ENCODE measurements at regions not wholly inside any gene's neighbourhood (a gene's known extent, or its start where the extent isn't known, plus 50 kb on each side); places are given as distances from the start of the nearest gene placed in this dataset.

DNA sequence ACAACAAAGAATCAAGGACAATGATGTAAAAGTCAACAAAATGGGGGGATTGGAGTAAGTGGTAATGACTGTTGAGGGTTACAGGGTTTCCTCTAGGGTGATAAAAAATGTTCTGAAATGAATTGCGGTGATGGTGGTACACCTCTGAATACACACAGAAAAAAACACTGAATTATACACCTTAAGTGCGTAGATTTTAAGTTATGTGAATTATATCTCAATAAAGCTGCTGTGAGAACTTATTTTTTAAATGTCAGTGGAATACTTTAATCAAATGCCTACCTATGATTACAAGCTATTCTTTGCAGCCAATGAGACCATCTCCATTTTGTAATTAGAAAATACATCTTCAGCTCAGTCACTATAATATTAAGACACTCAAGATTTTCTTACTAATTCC lies 53.5 kb downstream of the ZNF608 start:
- no peak for DNase-seq

DNA sequence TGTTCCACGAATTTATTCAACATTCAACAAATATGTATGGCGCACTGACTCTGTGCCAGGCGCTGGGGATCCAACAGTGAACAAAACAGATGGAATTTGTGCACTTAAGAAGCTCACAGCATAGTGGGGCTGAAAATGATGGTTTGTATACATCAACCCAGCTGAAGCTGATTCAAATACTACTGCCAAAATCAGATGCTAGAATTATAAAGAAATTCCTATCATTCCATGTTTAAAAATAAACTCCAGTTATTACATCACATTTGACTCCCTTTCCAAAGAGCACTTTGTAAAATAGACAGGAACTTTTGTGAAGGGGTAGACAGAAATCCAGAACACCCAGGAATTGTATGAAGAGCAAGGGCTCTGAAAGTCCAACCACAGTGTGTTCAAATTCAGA lies 54.1 kb downstream of the ZNF608 start:
- DNase-seq: no peak

DNA sequence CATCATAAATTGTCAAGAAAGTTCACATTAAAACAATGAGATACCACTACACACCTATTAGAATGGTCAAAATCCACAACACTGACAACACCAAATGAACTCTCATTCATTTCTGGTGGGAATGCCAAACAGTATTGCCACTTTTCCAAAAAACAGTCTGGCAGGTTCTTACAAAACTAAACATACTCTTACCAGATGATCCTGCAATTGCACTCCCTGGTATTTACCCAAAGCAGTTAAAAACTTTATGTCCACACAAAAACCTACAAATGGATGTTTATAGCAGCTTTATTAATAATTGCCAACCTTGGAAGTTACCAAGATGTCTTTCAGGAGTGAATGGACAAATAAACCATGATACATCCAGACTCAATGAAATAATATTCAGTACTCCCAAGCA lies 56.8 kb downstream of the ZNF608 start:
- no peak for DNase-seq

DNA sequence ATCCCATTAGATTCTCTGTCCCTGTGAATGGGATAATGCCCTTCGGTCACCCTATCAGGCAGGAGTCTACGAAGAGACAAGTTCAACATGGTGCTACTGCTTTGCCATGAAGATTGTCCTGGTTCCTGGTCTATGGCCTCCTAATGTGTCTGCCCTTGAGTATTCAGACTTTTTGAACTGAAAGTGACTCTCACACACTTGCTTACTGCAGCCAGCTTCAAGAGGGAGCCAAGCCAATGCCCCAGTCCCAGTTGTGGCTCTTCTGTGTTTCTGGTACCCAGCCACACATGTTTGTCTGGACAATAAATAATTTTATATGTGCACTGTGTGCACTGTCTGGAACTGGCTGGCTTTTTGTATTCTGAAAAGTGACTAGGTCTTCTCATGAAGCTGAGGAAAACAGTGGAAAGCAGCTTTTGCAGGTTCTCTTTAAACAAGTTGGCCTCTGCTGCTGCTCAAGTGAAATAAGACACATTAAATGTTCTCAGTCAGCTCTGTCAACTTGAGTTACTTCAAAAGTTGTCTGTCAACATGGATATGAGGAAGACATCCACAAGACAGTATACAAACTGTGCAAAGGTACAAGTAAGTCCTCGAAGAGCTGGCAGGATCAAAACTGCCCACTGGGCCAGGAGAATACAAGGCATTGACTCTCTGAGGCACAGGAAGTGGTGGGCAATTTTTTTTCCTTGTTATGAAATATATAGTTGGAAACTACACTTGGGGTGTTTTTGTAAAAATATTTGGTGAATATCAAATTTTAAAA lies 60.0 kb downstream of the ZNF608 start:
- no peak for DNase-seq

DNA sequence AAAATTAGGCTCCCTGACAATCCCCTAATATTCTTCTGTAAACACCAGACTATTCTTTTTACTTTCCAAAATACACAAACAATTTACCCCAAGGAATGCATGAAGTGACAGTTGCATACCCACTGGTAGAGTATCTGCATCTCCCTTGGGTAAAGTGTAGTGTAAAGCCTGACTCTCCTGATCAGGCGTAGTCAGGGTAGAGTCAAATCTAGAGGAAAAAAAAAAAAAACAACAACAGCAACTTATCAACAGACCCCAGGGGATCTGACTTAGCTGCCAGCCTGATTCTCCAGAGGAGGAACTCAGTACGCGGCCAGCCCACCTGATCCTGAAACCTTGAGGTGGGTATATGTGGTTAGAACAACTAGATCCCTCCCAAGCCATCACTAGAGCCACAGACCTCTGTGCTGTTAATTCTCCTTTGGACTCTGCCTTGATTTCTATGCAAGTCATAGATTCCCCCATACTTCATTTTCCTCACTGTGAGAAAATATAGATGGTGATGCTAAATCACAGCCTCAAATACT lies 61.0 kb downstream of the ZNF608 start:
- DNase-seq: no peak

DNA sequence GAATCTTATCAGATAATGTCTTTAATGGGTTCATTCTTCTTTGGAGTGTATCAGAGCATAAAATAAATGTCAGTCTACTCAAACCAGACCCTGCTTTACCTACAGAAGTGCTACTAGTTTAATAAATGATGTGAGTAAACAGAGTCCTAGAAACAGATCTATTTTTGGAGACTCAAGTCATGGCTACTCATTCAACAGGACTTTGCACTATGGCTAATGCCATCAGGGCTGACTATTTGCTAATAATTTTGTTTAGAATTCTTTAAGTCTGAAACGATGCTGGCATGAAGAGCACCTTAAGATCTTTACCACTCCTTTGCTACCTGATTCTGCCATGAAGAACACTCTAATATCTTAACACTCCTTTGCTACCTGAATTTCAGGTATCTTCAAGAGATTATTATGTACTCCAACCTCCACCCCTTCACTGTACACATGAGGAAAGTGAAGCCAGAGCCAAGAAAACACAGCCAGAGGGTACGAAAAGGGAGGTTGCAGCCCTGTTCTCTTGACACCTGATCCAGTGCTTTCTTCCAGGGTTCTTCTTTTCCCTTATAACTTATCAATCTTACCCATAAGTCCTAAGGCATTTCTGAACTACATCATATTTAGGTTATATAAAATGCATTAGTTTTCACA lies 62.4 kb downstream of the ZNF608 start:
- no peak for DNase-seq

DNA sequence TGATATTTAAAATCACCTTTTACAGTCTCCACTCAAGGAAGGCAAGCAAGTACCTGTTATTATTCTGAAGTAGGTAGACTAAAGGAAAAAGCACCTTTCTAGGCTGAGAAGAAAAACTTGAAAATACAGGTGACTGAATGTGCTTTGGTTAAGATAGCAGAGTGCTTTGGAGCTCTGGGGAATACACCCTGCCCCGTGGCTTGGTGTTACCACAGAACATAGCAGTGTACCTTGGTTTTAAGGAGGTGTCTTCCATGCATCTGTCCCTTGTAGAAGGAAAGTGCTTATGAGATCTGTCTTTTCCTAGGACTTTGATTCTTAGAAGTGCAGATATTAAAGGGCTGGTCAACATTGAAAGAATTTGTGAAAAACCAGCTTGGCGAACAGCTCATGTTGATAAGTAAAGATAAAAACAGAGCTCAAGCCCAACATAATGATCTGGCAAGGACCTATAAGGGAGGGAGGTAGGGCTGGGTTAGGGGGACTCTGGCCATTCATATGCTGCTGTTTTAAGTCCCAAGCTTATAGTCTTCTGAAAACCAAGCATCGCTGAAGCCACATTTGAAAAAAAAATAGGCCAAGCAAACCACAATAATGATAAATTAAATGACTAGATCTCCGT lies 66.8 kb downstream of the ZNF608 start:
- no peak for DNase-seq

DNA sequence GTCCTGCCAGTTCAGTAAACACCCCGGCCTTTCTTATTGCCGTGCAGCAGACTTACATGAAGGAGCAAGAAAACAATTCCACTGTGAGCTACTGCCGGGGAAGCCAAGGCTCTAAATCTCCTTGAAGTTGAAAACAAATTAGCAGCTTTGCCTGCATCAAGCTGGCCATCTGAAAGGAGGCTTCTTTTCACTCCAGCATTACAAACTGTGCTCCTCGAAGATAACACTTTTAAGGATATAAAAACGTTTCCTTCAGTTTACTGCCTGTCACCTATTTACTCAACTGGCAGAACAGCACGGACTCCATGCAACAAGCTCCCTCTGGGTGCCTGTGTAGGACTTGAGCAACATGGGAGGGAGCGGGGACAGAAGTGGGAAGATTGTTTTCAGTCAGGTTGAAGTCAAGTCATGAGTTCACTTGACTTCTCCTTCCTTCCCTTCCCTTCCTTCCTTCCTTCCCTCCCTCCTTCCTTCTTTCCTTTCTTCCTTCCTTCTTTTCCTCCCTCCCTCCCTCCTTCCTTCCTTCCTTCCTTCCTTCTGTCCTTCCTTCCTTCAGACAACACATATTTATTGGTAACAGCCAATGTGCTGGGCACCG lies 67.4 kb downstream of the ZNF608 start:
- no peak for DNase-seq

DNA sequence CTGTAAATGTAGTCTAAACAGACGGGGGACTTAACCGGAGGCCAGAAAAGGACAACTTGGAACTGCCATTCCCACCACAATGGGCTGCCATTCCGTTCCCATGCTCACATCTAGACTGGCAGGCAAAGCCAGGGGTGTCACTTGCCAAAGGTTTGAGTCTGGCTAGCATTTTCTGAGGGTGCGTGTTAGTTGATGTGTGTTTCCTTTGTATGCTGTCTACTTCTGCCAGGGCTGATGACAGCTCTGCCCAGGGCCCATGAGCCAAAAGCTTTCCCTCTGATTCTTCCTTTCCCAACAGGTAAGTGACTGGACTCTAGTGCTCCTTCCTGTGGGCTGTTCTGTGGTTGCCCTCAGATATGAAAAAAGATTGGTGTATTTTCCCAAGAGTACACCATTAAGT lies 68.0 kb downstream of the ZNF608 start:
- no peak for DNase-seq

DNA sequence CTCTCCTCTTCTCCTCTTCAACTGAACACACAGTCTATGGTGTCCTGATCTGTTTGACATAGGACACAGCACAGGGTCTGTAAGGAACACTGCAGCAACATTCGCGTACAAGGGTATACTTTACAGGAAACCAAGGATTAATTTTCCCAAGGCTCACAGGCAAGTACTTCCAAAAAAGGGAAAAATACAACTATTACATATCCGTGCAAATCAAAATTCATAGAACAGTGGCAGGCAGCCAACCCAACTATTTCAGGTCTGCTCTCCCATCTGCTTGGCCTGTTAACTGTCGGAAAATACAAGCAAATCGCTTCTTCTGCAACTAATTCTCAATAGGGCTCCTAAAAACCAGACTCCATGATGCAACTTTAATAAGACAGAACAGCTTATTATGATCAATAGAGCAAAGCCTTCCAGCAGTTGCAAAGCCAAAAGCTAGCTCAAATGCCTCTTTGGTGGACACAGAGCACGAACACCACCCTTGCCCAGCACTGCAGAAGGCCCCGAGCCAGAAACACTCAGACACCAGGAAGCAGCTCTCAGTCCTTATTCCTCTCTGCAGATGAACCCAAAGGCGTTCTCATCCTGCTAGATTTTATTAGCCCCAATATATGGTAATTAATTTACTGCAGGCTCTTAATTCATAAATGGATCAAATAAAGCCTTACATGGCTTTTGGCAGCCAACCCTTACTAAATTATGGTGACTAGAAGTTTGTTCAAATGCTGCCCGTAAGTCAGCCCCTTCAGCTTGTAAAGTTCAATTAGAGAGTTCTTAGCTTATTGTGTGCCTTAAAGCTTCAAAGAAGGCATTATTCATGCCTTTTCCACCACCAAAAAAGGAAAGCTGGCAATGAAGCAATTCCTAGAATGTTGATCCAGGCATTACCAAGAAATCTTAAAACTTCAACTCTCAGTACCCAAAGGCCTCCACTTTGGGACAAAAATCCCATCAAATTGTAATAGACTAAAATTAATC lies 68.8 kb downstream of the ZNF608 start:
- no peak for DNase-seq

DNA sequence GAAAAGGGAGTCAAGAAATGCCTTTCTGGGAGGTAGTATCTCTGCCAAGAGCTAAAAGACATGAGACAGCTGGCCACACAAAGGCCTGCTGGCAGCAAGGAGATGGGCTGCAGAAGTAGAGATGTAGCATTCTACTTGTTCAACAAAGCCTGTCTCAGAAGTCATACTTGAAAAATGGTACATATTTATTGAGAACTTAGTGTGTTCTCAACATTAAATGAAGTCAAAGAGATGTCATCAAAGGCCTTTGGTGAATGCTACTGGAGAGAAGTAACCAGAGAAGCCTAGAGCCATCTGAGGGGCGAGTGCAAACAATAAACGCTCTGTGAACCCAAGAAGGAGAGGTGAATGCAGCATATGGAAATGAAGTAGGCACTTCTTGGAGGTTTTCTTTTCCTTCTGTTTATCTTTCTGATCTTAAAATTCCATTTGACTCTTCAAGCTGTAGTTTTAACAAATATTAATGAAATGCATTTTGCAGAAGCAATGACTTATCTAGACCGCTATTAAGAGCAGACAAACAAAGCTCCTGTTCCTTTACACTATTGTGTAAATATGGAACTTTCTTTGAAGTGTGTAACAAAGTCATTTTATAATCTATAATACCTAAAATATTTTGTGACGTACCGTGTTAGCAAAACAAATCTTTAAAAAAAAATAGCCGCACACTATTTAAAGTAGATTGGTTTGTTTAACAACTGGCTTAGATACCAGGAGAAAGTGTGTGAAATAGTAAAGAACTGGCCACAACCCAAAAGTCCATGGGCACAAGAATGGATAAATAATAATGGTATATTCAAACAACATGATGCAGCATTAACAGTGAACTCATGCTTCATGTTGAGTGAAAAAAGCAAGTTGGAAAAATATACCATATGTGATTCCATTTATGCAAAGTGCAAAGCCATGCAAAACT lies 70.2 kb downstream of the ZNF608 start:
- DNase-seq: no peak

DNA sequence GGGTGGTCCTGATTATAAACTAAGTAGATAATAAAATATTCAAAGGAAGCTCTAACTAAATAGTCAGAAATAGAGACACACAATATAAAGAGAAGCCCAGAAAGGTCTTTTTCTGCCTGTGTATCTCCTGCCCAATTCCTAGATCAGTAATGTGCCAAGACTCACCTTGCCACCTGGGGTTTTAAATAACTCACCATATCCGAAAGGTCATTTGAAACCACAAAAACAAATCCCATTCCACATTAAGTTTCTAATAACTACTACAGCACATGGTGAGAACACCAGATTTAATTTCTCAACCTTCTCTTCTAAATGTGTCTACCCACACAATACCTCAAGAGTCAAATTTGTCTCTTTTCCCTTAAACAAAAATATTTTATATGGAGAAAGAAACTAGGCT lies 75.2 kb downstream of the ZNF608 start:
- DNase-seq: no peak

DNA sequence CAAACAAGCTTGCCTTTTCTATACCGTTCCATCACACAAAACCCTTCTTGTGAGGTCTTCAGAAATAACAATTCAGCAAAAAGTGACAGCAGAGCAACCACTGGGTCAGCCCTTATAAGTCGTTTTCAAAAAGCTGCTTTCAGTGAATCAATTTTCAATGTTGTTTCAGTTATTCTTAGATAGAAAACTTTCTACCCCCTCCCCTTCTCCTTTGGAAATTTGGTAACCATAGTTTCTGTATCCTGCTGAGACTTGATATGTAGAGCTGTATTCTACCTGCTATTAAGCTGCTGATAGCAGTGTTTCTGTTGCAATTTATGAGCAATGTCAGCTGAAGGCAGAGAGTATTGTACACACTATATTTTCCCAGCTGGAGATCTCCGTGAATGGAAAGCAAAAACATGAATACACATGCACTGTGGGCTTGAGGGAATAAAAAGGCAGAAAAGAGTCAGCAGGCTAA lies 75.7 kb downstream of the ZNF608 start:
- no peak for DNase-seq

DNA sequence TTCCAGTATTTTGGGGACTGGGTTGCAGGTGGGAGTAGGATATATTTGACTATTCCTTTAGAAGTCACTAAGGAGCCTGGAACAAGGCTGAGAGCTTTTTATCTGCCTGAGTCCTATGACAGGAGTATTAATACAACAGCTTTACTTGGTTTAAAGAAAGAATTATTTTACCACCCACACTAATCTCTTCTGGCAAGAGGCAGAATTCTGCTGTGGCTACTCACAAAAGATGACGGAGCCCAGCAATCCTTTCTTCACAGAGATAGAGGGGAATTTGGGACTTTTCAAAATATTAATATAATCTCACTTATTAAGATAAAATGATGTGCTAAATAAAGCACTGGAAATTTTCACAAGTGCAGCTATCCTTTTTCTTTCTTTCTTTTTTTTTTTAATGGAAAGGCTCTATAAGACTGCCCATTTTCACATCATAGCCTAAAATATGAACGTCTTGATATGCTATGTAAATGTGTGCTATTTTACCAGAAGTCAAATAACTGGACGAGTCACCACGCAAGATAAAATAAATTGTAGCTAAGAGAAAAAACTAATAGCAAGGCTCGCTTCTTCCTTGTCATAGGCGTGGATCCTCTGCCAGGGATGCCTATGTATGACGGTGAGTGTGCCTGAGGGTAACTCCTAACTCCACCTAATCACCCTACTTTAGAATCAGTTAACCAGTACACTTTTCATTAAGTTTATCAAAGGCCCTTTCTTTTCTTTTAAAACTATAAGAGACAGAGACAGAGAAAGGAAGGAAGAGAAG lies 76.3 kb downstream of the ZNF608 start:
- DNase-seq: no peak

DNA sequence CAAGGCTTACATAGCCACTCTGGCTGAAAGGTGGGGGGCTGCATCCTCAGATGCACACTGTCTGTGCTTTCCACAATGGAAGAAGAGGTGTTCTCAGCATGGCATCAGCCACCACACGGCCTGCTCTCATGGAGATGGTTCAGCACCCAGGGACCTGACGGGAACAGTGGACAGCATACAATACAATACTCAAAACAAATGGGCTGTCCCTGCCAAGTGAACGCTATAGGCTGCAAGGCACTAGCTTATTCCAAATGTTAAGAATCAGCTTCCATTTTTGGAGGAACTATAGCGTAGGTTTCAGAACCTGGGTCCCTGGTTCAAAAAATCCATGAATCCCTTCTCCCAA lies 77.2 kb downstream of the ZNF608 start:
- DNase-seq: no peak

DNA sequence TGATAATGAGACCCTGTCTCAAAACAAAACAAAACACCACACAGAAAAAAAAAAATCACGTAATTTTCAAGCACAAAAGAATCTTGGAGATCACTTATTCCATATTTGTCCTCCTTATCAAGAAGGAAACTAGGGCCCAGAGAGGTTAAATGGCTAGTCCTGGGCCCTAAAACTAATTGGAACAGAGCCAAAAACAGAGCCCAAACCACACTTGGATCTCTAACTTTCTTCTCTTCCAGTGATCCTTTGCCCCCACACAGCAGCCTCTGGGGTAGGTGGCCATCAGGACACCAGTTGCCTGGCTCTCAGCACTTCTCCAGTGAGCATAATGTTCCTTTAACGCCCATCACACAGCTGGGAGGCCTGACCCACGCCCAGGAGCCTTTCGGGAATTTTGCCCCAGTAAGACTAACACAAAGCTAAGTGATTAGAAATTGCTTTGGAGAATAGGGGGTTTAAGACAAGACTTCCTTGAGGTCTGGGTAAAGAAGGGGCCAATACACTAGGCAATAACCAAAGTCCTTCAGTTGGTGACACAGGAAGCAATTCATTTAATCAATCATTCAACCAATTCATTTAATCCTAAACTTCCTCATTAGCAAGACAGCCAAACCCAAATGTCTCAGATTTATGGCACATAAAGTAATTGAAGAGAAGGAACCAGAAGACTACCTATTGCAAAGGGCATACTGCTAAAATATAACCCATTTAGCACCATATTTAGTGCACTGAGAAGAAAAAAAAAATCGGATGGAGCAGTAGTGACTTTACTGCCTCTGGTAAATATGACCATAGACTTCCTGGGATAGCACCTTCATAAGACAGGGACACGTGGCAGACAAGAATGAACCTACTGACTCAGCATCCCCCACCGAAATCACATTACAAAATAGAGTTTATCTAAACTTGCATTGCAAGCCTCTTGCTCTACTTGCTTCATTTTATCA lies 77.8 kb downstream of the ZNF608 start:
- no peak for DNase-seq

DNA sequence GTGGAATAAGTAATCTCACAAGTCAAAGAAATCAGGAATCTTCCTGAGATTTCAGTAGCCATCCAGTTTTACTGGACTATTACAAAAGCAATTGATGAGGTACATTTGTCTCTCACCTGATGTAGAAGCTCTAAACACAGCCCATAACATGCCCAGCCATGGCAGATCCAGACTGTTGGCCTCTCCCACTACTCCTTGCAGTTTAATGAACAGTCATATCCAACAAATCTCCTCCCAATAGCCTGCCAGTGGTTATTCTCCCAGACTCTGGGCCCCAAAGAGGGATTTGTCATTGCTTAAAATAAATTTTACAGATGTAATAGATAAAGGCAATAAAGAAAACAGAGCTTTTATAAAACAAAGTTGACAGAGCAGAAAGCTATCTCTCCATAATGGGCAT lies 80.8 kb downstream of the ZNF608 start:
- DNase-seq: no peak

DNA sequence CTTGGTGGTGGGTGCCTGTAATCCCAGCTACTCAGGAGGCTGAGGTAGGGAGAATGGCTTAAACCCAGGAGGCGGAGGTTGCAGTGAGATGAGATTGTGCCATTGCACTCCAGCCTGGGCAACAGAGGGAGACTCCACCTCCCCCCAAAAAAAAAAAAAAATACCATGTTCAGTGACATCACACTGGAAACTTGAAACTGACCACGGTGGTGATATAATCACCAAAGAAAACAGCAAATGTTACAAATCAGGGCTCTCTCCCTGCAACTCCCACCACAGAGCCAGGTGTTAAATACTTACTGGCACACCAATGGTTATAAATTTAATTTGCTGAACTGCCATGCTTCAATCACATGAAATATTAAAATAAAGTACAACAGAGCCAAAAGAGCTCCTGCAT lies 81.4 kb downstream of the ZNF608 start:
- no peak for DNase-seq

DNA sequence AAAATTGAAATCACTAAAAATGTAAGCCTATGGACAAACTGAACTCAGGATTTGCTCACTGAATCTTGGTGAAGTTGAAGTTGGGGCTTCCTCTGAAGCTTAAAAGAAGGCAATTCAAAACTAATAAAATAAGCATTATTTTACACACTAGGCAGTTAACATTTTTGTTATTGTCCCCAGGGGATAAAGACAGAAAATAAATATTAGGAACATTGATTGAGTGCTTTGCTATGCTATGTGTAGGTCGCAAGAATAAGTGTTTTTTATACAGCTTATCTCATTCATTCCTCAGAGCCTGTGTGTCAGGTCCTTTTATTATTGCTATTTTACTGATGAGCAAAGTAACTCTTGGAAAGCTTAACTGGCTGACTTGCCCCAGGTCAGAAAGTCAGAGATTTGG lies 82.2 kb downstream of the ZNF608 start:
- no peak for DNase-seq

Data from stimulated activated CD8-positive, alpha-beta memory T cell treated with anti-CD3 and anti-CD28 coated beads, Interleukin-4, amount 100 ng/mL, for 48 hours (primary cell).